NCI-H1694 (cell line): ENCODE measurements at regions not wholly inside any gene's neighbourhood (a gene's known extent, or its start where the extent isn't known, plus 50 kb on each side); places are given as distances from the start of the nearest gene placed in this dataset.

Experiments
- DNase-seq: peaks from one replicate; lab custom pipeline; 2025; lab: John Stamatoyannopoulos, UW

DNA sequence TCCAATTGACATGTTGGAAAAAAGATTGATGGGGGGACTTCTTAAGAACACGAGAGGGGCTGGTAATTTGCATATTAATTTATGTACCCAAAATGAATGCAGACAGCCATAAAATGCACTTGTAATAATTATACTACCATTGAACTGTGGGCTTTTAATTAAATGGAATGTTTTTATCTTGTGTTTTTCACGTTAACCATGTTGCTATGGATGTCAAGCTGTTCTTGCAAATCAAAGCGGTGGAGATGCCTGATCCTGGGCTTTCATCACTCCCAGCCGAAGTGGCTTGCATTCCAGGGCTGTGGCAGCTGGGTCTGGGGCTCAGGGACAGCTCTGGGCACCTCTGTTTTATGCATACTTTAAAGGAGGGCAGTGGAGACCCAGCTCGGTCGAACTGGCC is 179.4 kb upstream of the TMTC4 start:
- DNase-seq: no peak

GRCh38 chr13:100853434-100853833 is 178.8 kb upstream of the TMTC4 start:
- no peak for DNase-seq

GRCh38 chr13:100852146-100852545 is 177.6 kb upstream of the TMTC4 start:
- no peak for DNase-seq

DNA sequence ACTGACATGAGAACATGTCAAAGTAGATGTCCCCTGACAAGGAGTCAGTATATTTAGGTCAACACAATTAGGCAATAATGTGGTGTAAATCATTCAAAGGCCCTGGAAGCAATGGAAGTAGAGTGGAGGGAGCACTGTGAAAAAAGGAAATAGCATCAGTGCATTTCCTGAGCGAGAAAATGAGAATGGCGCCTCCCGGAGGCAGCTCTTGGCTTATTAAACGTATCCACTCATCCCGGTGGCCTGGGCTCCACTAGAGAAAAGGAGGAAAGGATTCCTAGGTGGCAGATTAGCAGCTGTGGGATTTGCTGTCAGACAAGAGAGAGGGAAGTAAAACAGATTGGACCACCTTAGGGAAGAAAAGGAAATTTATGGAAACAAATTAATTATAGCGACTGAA is 173.7 kb upstream of the TMTC4 start:
- no peak for DNase-seq

- DNase-seq: no peak
Measured at GRCh38 chr13:100845128-100845757, 170.6 kb upstream of the TMTC4 start.

DNA sequence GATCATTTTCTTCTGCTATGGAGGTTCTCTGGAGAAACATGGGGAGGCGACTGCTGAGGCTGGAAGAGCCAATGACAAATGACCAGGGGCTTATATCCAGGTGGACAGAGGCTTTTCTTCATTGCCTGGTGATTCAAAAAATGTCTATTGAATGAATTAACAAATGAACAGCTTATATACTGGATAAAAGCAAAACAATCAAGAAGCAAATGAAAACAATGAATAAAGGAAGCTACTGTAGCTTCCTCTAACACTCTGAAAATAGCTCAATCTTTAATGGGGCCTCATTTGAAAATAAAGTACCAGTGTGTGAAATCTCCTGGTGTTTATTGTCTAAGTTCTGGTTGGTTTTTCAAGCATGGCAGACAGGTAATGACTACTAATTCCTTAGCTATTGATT is 167.5 kb upstream of the TMTC4 start:
- DNase-seq: no peak

DNA sequence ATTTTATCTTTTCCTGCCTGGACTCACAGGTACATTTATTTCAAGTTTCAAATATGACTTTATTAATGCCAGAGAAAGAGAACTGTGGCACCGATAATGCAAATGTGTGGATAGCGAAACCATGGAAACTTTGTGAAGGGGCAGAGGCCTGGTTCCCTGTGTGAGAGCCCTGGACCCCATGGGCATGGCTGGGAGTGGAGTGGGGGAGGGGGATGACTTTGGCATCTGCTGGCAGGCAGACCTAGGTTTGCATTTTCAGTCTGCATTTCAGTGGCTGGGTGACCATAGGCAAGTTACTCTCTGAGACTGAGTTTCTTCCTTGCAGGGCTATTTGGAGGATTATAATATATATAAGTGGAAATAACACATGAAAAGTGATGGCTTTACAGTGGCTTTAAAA is 163.8 kb upstream of the TMTC4 start:
- no peak for DNase-seq

DNA sequence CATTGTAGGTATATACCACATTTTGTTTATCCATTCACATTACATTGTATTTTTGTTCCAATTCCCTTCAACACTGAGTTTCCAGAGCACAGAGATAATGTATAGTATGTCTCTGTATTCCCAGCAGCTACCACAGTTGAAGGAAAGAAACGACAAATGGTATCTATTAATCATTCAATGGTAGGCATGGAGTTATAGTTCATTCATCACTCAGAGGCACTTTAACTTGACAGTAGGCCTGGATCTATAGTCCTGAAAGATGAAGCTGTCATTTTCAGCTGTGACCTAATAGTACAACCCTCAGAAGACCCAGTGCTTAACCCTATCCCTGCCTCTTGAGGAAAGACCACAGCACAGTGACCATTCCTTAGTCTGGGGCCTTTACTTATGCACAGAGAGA is 163.0 kb upstream of the TMTC4 start:
- no peak for DNase-seq

- DNase-seq: no peak
Measured at GRCh38 chr13:100836711-100837110, 162.1 kb upstream of the TMTC4 start.

GRCh38 chr13:100835695-100836094 is 161.1 kb upstream of the TMTC4 start:
- DNase-seq: no peak

DNA sequence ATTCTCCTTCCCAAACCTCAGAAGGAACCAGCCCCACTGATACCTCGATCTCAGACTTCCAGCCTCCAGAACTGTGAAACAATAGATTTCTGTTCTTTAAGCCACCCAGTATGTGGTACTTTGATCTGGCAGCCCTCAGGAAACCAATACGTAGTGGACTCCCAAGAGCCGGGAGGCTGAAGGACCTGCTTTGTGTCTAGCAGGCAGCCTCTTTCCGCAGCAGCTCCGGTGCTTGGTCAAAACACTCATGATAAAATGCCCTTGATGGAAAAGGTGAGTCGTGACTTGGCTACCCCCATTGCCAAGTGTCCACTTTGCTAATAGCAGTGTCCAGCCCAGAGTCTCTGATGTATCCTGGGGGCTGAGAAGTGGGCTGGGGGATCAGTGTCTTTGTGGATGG is 158.8 kb upstream of the TMTC4 start:
- DNase-seq: no peak

DNA sequence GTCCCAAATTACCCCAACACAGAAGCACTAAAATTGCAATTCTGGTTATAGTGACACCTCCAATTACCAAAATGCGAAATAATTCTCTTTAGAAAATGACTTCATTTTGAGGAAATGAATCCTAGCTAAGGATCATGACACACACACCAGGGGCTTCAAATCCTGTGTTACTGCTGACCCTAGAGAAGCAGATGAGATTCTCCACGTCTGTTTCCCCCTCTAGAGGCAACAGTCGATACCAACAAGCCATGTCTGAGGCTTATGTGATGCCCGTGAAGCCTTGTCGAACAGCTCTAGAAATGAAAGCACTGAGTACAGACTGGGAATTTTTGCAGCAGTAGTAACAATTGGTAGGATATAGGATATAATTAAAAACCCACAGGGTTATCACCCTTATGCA is 153.6 kb upstream of the TMTC4 start:
- peak; percentile 33 for DNase-seq

- no peak for DNase-seq
Measured at GRCh38 chr13:100827489-100828176, 153.0 kb upstream of the TMTC4 start.

DNA sequence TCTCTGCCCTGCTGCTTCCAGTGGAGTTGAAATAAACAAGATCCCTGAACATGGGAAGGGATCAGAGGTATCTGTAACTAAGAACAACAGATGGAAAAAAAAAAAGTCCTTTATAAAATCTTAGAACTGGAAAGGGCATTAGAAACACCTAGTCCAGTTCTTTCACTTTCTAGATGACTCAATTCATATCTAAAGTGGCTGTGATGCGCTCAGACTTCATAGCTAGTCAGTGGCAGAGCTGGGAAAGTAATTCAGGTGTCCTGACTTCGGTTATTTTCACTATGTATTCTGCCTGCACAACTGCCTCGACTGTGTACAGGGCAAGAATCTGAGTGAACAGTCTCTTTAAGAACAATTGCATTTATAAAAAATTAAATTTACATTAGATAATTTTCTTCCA is 151.8 kb upstream of the TMTC4 start:
- no peak for DNase-seq

DNA sequence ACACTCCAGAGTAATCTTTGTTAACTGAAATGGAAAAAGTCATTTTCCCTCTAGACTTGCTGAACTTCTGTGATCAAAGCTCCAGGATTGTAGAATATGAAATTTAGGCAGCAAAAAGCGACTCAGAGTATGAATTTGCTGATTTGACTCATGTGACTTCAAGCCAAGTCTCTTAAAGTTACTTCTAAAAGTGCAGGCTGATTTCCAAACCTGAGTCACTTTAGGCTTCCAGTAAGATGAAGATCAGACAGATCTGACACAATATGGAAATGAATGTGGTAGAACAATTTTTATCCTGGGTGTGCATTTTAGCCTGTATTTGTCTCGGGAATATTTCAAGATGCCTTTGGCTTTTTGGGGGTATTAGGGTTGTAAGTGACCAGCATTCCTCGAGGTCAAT is 151.0 kb upstream of the TMTC4 start:
- DNase-seq: no peak

DNA sequence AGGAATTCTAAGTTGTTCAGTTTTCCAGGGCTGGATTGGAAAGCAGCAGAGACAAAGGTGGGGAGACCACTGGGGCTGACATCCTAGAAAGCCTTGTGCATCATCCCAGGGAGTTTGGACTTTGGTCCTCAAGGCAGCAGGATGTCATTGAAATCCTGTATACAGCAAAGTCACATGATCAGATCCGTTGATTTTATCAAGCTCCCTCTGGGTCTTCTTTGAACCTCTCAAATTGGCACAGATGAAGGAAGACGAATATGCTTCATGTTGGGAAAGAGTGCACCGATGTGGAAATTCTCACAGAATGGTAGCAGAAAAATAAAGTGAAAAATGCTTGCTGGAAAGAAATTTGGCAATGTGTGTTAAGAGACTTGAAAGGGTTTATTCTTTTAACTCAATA is 149.8 kb upstream of the TMTC4 start:
- no peak for DNase-seq

DNA sequence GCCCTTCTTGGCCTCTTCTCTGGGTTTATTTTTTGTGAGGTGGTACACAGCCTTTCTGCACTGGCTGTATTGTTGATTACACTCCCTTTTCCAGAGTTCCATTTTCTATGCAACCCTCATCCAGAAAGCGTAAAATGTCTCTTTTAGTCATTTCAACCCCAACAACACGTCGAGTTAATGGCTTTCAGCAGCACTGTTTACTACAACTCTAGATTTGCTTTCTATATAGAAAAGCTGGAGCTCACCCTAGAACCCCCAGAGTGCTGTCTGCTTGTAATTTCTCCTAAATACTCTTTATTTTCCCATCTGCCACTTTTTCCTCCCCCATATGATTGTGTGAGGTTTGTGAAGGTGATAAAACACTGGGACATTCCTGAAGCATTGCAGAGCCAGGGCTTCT is 148.9 kb upstream of the TMTC4 start:
- DNase-seq: no peak

GRCh38 chr13:100822871-100823443 is 148.4 kb upstream of the TMTC4 start:
- DNase-seq: no peak

DNA sequence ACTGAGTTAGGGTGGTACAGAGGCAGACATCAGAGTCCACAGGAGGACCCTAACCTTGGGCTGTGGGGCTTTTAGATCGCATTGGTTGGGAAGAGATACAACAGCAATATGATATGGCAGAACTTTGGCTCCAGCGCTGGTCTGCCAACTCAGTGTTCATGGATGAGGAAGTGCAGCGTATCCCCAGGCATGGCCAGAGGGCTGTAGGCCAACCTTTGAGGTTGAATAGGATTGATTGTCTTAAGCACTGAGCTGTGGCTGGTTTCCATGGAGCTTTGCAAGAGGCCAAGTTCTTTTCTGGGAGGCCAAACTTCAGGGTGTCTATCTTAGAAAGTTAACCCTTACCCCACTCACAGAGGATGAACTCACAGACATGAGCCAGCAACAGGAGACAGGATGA is 144.1 kb upstream of the TMTC4 start:
- no peak for DNase-seq

- DNase-seq: no peak
Measured at GRCh38 chr13:100817928-100818327, 143.3 kb upstream of the TMTC4 start.

DNA sequence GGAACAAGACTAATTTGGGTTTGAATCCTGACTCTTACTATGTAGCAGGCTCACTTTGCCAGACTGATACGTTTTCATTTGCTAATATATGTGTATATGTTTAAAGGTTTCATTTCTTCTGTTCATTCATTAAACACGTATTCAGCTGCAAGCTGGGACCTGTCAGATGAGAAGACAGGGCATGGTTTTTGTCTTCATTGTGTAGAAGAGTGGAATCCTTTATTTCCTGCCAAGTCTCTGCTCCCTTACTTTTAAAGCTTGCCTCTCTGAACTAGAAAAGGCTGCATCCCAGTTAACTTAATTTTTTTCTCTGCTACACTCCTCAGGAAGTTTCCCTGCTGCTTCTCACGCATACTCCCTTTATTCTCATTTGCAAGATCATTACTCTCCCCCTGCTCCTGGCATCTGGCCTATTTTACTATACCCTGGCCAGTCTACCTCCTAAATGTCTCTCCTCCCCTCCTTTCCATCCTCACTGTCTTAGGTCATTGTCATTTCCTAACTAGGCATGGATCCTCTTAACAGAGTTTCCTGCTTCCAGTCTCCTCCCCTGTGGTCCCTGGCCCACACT is 141.0 kb upstream of the TMTC4 start:
- DNase-seq: no peak

DNA sequence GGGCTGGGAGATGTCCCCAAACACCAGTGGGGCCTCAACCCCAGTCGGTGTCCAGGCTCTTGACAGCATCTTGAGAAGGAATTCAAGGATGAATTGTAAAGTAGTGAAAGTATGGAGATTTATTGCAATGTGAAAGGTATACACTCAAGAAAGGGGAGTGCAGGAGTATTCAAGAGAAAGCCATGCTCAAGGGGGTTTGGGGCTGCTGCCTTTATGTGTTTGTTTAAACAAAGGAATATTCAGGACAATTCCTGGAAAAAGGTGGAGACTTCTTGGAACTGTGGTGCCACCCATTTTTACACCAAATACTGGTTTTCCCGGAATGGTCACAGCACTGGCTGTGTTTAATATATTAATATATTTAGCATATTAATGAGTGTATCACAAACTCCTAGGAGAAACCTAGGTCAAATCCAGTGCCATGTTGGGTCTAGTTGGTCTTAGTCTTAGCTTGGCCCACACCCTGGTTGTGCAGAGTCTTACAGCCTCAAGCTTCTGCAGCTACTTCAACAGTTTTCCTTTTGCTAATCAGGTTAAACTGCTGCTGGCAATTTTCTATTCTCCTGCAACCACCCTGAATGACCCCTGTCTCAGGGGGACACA is 138.5 kb upstream of the TMTC4 start:
- DNase-seq: no peak

DNA sequence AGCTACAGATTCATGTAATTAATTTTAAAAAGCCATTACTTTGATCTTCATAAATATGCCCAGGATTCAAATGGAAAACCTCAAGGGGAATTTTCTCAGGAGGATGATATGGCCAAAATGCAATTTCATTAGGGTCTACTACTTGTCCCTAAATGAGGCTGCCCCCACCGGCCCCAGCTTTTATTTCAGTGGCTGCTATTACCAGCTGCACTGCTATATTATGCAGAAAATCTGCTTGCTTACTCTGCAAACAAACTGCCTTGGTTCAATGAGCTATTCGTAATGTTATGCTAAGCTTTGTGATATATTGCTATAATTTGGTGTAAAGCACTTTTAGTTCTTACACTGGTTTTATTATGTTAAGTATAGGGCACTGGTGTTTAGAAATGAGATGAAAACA is 137.3 kb upstream of the TMTC4 start:
- DNase-seq: no peak
